ENCODE measurements at regions not wholly inside any gene's neighbourhood (a gene's known extent, or its start where the extent isn't known, plus 50 kb on each side); places are given as distances from the start of the nearest gene placed in this dataset.

DNA sequence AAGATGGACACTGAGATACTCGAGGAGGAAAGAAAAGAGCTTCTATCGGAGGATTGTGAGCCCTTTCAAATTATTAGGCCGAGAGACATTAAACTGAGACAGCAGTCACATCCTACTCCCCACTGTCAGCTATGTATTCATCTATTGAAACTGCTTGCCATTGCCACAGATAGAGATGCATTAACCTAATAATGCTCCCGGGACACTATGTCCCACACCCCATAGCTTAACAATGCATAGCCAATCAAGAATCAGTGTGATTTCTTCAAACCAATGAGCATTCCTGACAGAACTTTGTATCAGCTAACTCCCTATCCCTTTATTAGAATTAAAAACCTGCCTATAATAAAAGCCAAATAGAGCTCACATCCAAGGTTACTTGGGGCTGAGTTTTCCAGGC is 118.1 kb upstream of the NEIL3 start:
- TF ChIP-seq, protein P1, sequence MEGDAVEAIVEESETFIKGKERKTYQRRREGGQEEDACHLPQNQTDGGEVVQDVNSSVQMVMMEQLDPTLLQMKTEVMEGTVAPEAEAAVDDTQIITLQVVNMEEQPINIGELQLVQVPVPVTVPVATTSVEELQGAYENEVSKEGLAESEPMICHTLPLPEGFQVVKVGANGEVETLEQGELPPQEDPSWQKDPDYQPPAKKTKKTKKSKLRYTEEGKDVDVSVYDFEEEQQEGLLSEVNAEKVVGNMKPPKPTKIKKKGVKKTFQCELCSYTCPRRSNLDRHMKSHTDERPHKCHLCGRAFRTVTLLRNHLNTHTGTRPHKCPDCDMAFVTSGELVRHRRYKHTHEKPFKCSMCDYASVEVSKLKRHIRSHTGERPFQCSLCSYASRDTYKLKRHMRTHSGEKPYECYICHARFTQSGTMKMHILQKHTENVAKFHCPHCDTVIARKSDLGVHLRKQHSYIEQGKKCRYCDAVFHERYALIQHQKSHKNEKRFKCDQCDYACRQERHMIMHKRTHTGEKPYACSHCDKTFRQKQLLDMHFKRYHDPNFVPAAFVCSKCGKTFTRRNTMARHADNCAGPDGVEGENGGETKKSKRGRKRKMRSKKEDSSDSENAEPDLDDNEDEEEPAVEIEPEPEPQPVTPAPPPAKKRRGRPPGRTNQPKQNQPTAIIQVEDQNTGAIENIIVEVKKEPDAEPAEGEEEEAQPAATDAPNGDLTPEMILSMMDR (IDR thresholded peaks at IDR 0.05) = no peak
- TF ChIP-seq POLR2A (IDR thresholded peaks at IDR 0.05) (no peak), EP300 (IDR thresholded peaks at IDR 0.05) (no peak)
